KOPT-K1 (cell line): ENCODE measurements at regions not wholly inside any gene's neighbourhood (a gene's known extent, or its start where the extent isn't known, plus 50 kb on each side); places are given as distances from the start of the nearest gene placed in this dataset.
"Not testable (repeated sequence)": the region's sequence is repeated elsewhere in the genome, so short reads cannot be mapped to it uniquely, and the experiment has no call there.

Experiments used
- H3K27ac ChIP-seq: fragments of 200-600 bp; sonication (generic); 2 replicates; pipeline ENCODE4 v1.5.1; 2016; ENCODE audit warnings: antibody characterized with exemption, mild to moderate bottlenecking, low read depth, low read length; ENCODE audit not compliant: poor library complexity, severe bottlenecking
- H3K36me3 ChIP-seq: fragments of 200-600 bp; sonication (generic); 2 replicates; pipeline ENCODE4 v1.5.1; 2017; ENCODE audit warnings: antibody characterized with exemption, mild to moderate bottlenecking, low read length, moderate library complexity; ENCODE audit not compliant: insufficient read depth
- H3K9me3 ChIP-seq: fragments of 200-600 bp; sonication (generic); 2 replicates; pipeline ENCODE4 v1.5.1; 2017; ENCODE audit warnings: antibody characterized with exemption, low read length, mild to moderate bottlenecking; ENCODE audit not compliant: insufficient read depth, poor library complexity, severe bottlenecking

DNA sequence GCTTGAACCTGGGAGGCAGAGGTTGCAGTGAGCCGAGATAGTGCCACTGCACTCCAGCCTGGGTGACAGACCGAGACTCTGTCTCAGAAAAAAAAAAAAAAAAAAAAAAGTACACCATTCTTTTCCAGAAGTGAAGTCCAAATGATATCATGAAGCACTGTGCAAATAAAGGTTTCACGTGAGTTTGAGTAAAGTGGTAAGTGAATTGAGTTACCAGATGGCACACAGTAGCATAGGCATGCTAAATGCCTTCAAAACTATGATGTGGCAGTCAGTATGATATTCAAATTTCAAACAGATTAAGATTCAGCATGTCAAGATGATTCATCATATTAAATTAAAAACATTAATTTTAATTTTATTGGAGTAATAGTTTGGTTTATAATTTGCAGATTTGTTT is 195.2 kb downstream of the TAF11L14 start:
- Histone ChIP-seq H3K36me3 (no peaks in the 10 kb centered on the region), H3K9me3 (no peaks in the 10 kb centered on the region), H3K27ac (no peak overlapping the region)

DNA sequence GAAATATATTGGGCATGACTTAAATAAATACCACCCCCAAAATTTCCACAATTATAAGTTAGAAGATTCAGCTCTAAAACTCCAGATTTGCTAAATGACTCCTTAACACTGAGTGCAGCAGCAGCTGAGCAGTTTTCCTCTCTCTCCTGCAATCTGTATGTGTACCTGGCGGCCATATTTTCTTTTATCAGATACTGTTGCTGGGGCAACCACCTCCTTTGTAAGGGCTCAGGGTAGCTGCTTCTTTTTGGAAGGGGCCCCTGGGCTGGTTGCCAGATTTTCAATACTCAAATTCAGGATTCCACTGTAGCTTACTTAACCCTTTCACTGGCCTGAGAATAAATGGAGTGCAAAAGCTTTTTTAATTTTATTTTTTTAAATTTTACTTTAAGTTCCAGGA is 197.0 kb downstream of the TAF11L14 start:
- H3K27ac ChIP-seq, result no peak overlapping the region

DNA sequence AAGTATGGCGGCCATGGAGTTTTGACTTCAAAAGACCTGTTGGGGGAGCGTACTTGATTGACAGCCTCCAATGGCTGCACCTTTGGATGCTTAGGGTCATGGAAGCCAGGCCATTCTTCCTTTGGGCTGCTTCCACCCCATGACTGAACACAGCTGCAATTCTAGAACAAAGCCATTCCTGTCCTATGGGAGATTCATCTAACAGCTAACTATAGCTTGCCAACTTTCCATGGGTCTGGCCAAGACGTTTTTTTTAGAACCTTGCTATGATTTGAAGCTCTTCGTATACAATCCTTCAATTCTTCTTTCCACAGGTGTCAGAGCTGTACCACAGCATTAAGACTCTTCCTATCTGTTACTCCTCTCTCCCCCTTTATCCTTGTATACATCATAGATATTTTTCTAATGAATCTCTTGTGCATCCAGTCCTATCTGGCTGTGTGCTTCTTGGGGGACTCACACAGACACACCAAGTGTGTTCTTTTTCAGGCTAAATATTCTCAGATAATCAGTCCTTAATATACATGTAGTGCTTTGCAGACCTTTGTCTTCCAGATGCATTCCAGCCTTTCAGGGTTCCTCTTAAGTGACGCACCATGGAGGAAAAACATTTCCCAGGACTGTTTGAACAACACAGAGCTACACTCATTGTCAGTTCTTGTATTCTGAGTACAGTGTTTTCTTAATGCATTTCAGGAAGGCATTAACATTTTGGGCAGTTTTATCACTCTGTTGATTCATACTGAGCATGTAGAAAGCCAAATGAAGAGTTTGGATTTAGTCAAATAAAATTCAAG is 198.9 kb downstream of the TAF11L14 start:
- H3K36me3 ChIP-seq, result no peaks in the 10 kb centered on the region
- H3K27ac ChIP-seq, result no peak overlapping the region
- H3K9me3 ChIP-seq, result no peaks in the 10 kb centered on the region

More for the DNA sequence above, 197.0 kb downstream of the TAF11L14 start:
- Histone ChIP-seq H3K36me3 (no peaks in the 10 kb centered on the region), H3K9me3 (no peaks in the 10 kb centered on the region)

DNA sequence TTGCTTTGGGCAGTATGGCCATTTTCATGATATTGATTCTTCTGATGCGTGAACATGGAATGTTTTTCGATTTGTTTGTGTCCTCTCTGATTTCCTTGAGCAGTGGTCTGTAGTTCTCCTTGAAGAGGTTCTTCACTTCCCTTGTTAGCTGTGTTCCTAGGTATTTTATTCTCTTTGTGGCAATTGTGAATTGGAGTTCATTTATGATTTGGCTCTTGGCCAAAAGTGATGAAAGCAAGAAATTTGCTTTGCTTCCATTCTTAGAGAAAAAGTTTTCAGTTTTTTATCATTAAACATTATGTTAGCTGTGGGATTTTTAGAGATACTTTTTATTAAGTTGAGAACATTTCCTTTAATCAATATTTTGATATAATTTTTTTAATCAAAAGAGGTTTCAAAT is 203.5 kb downstream of the TAF11L14 start:
- Histone ChIP-seq H3K27ac (no peak overlapping the region), H3K9me3 (no peaks in the 10 kb centered on the region)

DNA sequence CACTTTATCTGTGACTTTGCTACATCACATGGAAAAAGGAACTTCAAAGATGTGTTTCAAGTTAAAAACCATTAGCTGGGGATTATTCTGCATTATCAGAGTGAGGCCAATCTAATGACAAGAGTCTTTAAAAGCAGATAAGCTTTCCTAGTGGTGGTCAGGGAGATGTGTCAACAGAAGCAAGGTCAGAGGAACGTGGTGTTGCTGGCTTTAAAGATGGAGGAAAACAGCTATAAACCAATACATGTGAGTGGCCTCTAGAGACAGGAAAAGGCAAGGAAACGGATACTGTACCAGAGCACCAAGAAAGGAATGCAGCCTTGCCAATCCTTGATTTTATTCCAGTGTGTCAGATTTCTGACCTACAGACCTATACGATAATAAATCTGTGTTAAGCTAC is 204.2 kb downstream of the TAF11L14 start:
- Histone ChIP-seq H3K9me3 (no peaks in the 10 kb centered on the region), H3K27ac (no peak overlapping the region), H3K36me3 (no peaks in the 10 kb centered on the region)

More for the DNA sequence above, 203.5 kb downstream of the TAF11L14 start:
- no peaks in the 10 kb centered on the region for H3K36me3 ChIP-seq

DNA sequence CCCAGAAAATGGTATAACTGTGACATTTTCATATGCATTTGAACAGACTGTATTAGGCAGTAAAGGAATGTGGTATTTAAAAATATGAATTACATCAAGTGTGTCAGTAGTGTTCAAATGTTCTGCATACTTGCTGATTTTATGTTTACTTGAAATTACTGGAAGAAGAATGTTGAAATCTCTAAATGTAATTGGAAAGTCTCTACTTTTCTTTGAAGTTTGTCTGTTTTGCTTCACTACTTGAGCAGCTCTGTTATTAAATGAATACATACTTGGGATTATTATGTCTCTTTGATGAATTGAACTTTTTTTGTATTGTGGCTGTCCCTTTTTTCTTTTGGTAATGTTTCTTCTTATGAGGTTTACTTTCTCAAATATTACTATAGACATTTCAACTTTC is 205.6 kb downstream of the TAF11L14 start:
- Histone ChIP-seq H3K36me3 (no peaks in the 10 kb centered on the region), H3K9me3 (no peaks in the 10 kb centered on the region), H3K27ac (no peak overlapping the region)

DNA sequence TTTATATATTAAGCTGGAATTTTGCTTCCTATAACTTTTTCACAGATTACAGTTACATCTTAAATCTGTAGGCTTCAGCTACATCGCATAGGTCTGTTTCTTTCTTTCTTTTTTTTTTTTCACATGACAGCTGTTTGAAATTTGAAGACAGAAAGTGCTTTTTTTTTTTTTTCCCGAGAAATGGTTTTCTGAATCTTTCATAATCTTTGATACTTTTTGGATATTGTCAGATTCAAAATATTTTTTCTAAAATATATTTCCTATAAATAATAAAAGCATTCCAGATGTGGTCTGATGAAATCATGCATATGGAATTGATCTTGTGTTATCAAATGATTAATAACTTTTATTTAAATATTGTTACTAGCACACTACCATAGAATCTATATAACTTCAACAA is 212.2 kb downstream of the TAF11L14 start:
- Histone ChIP-seq H3K9me3 (no peaks in the 10 kb centered on the region), H3K36me3 (no peaks in the 10 kb centered on the region), H3K27ac (no peak overlapping the region)

DNA sequence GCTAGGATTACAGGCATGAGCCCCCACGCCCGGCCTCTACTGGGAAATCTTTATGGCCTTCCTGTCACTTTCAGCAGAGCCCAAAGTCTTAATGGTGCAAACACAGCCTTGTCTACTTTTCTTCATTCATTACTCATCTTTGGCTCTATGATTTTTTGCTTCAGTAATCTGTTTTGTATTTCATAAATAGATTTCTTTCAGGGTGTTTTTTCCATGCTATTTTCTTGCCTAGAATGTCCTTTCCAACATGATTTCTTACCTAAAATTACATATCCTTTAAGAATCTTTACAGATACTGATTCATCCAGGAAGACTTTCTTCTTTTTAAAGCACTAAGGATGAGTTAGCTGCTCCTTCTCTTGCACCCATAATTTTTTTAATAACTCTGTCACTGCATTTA is 213.0 kb downstream of the TAF11L14 start:
- Histone ChIP-seq H3K27ac (no peak overlapping the region), H3K9me3 (no peaks in the 10 kb centered on the region), H3K36me3 (no peaks in the 10 kb centered on the region)

DNA sequence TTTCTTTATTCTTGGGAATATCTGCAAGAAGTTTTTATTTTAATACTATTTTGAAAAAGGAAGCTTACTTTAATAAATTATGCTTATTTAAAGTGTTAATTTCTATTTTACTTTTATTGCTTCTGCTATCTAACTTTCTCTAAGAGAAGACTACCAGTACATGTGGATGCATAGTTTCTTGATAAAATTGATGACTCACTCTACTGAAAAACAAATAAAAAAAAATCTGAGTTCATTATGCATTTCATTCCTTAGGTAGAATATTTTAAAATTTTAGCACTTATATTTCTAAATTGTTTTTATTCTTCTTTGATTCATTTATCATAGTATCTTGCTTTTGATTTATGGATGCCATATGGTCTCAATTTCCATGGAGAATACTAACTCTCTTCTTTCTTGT is 217.9 kb downstream of the TAF11L14 start:
- H3K9me3 ChIP-seq, result no peaks in the 10 kb centered on the region
- no peaks in the 10 kb centered on the region for H3K36me3 ChIP-seq
- no peak overlapping the region for H3K27ac ChIP-seq

DNA sequence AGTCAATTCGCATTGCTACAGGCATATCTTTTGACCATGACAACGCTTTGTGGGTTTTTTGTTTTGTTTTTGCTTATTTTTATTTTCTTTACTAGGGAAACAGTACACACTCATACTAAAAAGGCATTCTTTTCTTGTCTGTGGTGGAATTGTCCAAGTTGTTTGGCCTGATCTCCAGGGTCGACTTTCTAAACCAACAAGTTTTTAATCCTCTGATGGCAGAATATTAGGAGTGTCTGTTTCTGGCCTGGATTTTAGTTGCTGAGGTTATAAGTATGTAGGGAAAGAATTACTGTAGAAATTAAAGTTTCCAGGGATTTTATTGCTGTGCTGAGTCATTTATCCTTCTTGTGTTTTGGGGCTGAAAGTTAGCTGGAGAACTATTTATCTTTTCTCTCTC is 218.5 kb downstream of the TAF11L14 start:
- no peaks in the 10 kb centered on the region for H3K36me3 ChIP-seq
- no peak overlapping the region for H3K27ac ChIP-seq
- H3K9me3 ChIP-seq, result no peaks in the 10 kb centered on the region

DNA sequence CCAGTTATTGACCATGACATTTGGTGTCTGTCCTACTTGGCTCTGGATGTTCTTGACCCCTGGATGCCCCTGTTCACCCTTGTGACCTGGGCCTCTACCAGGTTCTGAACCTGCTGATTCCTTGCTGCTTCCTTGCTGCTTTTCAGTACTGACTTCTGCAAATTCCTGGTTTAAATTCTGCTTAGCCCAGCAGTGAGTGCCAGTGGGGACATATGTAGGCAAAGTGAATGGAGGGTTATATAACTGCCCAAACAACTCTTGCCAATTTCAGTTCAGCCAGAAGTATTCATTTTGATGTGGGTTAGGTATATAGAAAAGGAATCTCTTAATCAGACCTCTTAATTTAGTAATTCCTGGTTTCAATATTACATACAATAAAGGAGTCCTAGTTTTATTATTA is 220.6 kb downstream of the TAF11L14 start:
- Histone ChIP-seq H3K9me3 (no peaks in the 10 kb centered on the region), H3K36me3 (no peaks in the 10 kb centered on the region), H3K27ac (no peak overlapping the region)

DNA sequence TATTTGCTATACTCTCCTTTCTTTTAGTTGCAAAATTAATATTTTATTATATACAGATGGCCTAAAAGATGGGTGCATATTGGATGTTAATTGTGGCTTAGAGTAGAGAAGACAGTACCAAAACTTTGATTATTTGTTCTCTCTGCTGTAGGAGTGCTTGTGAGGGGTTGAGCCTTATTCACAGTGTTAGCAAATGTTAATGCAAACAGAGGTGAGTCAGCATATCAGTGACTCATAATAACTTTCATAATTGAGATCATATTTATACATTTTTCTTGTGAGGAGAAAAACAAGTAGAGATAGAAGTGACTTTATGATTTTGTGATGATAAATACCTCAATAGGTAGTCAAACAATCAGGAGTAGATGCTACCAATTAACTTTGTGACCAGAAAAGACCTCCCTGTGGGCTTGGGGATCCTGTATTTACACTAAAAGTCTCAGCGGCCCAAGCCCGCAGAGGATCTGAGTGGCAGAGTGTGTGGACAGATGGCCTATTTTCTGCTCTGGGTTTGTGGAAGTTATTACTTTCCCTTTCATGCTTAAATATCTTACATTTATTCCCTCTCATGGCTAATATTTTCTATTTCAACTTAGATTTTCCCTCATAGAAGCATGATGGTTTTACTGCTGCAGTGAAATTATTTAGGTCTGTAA is 226.5 kb downstream of the TAF11L14 start:
- no peak overlapping the region for H3K27ac ChIP-seq
- H3K9me3 ChIP-seq, result no peaks in the 10 kb centered on the region
- no peaks in the 10 kb centered on the region for H3K36me3 ChIP-seq

DNA sequence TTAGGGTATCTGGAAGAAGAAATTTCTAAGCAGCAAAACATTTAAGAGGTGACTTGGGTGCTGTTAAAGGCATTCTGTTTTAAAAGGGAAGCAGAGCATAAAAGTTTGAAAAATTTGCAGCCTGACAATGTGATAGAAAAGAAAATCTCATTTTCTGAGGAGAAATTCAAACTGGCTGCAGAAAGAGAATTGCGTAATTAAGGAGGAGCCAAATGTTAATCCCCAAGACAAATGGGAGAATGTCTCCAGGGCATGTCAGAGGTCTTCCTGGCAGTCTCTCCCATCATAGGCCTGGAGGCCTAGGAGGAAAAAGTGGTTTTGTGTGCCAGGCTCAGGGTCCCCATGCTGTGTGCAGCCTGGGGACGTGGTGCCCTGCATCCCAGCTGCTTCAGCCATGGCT is 230.6 kb downstream of the TAF11L14 start:
- not testable (repeated sequence) for H3K9me3 ChIP-seq, H3K27ac ChIP-seq, H3K36me3 ChIP-seq

DNA sequence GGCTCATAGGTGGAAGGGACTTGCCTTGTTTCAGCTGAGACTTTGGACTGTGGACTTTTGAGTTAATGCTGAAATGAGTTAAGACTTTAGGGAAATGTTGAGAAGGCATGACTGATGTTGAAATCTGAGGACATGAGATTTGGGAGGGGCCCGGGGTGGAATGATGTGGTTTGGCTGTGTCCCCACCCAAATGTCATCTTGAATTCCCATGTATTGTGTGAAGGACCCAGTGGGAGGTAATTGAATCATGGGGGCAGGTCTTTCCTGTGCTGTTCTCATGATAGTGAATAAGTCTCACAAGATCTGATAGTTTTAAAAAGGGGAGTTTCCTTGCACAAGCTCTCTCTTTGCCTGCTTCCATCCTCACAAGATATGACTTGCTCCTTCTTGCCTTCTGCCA is 231.7 kb downstream of the TAF11L14 start:
- not testable (repeated sequence) for H3K27ac ChIP-seq, H3K9me3 ChIP-seq, H3K36me3 ChIP-seq

DNA sequence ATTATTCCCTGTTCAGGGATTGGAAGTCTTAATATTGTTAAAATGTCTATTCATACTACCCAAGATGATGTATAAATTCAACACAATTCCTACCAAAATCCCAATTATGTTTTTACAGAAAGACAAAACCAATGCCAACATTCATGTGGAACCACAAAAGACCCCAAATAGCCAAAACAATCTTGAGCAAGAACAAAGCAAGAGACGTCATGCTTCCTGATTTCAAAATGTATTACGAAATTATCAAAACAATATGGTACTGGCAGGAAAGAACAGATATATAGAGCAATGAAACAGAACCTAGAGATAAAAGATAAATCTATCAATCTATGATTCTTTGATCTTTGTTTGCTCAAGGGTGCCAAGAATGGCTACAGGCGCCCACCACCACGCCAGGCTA is 237.9 kb downstream of the TAF11L14 start:
- no peak overlapping the region for H3K27ac ChIP-seq
- H3K36me3 ChIP-seq, result no peaks in the 10 kb centered on the region
- H3K9me3 ChIP-seq, result no peaks in the 10 kb centered on the region

DNA sequence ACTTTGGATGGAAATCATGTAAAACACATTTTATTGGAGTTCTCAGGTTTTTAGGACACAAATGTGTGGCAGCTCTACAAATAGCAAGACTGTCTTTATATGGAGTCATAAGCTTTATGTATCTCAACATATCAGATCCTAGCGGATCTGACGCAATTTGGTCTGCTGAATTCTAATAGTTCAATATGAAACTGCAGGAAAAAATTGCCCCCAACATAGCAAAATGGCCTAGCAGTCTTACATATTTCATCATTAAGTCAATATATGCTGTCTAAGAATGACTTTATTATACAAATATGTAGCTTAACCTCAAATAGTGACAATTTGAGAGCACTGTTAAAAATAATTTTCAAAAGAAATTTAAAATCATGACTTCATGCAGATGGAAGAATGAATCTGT is 244.3 kb downstream of the TAF11L14 start:
- H3K9me3 ChIP-seq, result no peaks in the 10 kb centered on the region
- H3K27ac ChIP-seq, result no peak overlapping the region
- H3K36me3 ChIP-seq, result no peaks in the 10 kb centered on the region
